K562 (cell line): ENCODE measurements at regions not wholly inside any gene's neighbourhood (a gene's known extent, or its start where the extent isn't known, plus 50 kb on each side); places are given as distances from the start of the nearest gene placed in this dataset.

ENCODE experiments used
- ATAC-seq: fragments of 200-7000 bp; cut with Tn5 transposase; 3 replicates; pipeline ENCODE4 v1.9.1; 2020; ENCODE audit warnings: moderate library complexity
- BruUV-seq: library from RNA; stranded (reverse); fragments of 400-500 nt; replicated peaks from 2 replicates; lab custom pipeline; 2021; lab: Mats Ljungman, UMichigan
- CTCF ChIA-PET: fragments of 300-600 bp; formaldehyde crosslinking; extraction: SDS; loops from one replicate; lab custom pipeline; 2021; ENCODE audit warnings: low intra/inter-chr PET ratio; lab: Yijun Ruan, JAX
- POLR2A ChIA-PET: fragments of 300-600, 350-650 bp; sonication (Branson Sonifier 250); formaldehyde crosslinking; extraction: SDS; loops from one replicate; lab custom pipeline; 2021; ENCODE audit warnings: antibody characterized with exemption, inconsistent platforms; lab: Yijun Ruan, JAX
- DNase-seq, 4 experiments: peaks; one replicate each; pipeline versions ENCODE4 v3.0.0 to v3.0.0-alpha.2; 2011 to 2018; ENCODE audit warnings: low spot score in 3 of 4, mixed read lengths in 3 of 4; ENCODE audit errors: extremely low read depth in 1 of 4
- FAIRE-seq: peaks from 2 replicates; lab custom pipeline; 2011; peaks lifted over from hg19 to GRCh38; lab: Jason Lieb, UNC
- H2AFZ ChIP-seq: 2 replicates; pipeline ENCODE4 v1.6.0; 2011; ENCODE audit warnings: low read depth, low read length, control low read depth, inconsistent platforms
- H3K27ac ChIP-seq: fragments of 200-600 bp; 3 replicates; pipeline ENCODE4 v1.8.0; 2011; ENCODE audit warnings: low read depth, mild to moderate bottlenecking, control low read depth, inconsistent platforms, low read length, moderate library complexity, mixed read lengths; ENCODE audit errors: extremely low read depth
- H3K27me3 ChIP-seq, 2 experiments: fragments of 300-600 bp in 1 of 2; 2 replicates in 1 of 2; 3 replicates in 1 of 2; pipeline versions ENCODE4 v1.6.0 to v1.8.0; 2011; ENCODE audit warnings: inconsistent platforms in 2 of 2, low read length in 2 of 2, mild to moderate bottlenecking in 1 of 2, mixed read lengths in 1 of 2, moderate library complexity in 1 of 2; ENCODE audit not compliant: control insufficient read depth in 2 of 2, insufficient read depth in 2 of 2
- H3K36me3 ChIP-seq: fragments of 300-600 bp; 3 replicates; pipeline ENCODE4 v1.8.0; 2011; ENCODE audit warnings: mild to moderate bottlenecking, low read length, inconsistent platforms; ENCODE audit not compliant: control insufficient read depth, insufficient read depth
- H3K4me1 ChIP-seq, 2 experiments: fragments of 200-600 bp in 1 of 2; replicated peaks in 1 of 2; 2 replicates in 1 of 2; 3 replicates in 1 of 2; pipeline versions ENCODE4 v1.5.1 to v1.8.0; 2011; ENCODE audit warnings: inconsistent platforms in 2 of 2, low read length in 2 of 2, mild to moderate bottlenecking in 1 of 2, mixed read lengths in 1 of 2, moderate library complexity in 1 of 2; ENCODE audit not compliant: control insufficient read depth in 2 of 2, insufficient read depth in 2 of 2
- H3K4me2 ChIP-seq: 2 replicates; pipeline ENCODE4 v1.6.1; 2011; ENCODE audit warnings: low read length, control low read depth, inconsistent platforms, mixed read lengths; ENCODE audit not compliant: insufficient read depth
- H3K4me3 ChIP-seq: fragments of 200-600 bp; sonication (generic), shearing (Covaris generic); 2 replicates; pipeline ENCODE4 v1.5.1; 2016; ENCODE audit warnings: control low read depth, inconsistent platforms
- H3K79me2 ChIP-seq: fragments of 200-600 bp; 3 replicates; pipeline ENCODE4 v1.8.0; 2011; ENCODE audit warnings: low read length, inconsistent platforms; ENCODE audit not compliant: control insufficient read depth, insufficient read depth
- H3K9ac ChIP-seq, 2 experiments: 2 replicates each; pipeline versions ENCODE4 v1.6.0 to v1.6.1; 2011; ENCODE audit warnings: low read depth in 2 of 2, low read length in 2 of 2, control low read depth in 1 of 2, inconsistent platforms in 1 of 2, mild to moderate bottlenecking in 1 of 2, mixed read lengths in 1 of 2; ENCODE audit not compliant: insufficient read depth in 1 of 2
- H3K9me1 ChIP-seq: one replicate; pipeline ENCODE4 v1.6.0; 2011; ENCODE audit warnings: inconsistent platforms, mild to moderate bottlenecking, low read length, moderate library complexity; ENCODE audit not compliant: control insufficient read depth, insufficient read depth
- H3K9me3 ChIP-seq: replicated peaks from 2 replicates; pipeline ENCODE4 v1.5.1; 2011; ENCODE audit warnings: low read depth, low read length, inconsistent platforms; ENCODE audit not compliant: control insufficient read depth, insufficient read depth
- H4K20me1 ChIP-seq: replicated peaks from 2 replicates; pipeline ENCODE4 v1.6.1; 2011; ENCODE audit warnings: low read length, inconsistent platforms, mixed read lengths; ENCODE audit not compliant: control insufficient read depth, insufficient read depth
- ATF3 ChIP-seq, 2 experiments: fragments of 450-650 bp in 1 of 2; sonication (generic) in 1 of 2; formaldehyde crosslinking in 1 of 2; IDR thresholded peaks in 1 of 2; conservative IDR thresholded peaks in 1 of 2; 2 replicates each; pipeline versions ENCODE4 v1.6.1 to v1.8.1; 2016 to 2023; ENCODE audit warnings: mild to moderate bottlenecking in 2 of 2, moderate library complexity in 2 of 2, inconsistent platforms in 1 of 2, missing genetic modification reagents in 1 of 2
- DDX20 ChIP-seq: fragments of 450-650 bp; IDR thresholded peaks from 2 replicates; pipeline ENCODE4 v1.6.1; 2016; ENCODE audit warnings: missing genetic modification characterization, low read depth, mild to moderate bottlenecking, missing compliant biosample characterization, moderate library complexity
- ETV5 ChIP-seq: sonication (generic); formaldehyde crosslinking; IDR thresholded peaks from 2 replicates; pipeline ENCODE4 v1.4.0; 2020; ENCODE audit warnings: low read depth, mild to moderate bottlenecking, missing genetic modification reagents
- KAT7 ChIP-seq: sonication (generic); formaldehyde crosslinking; IDR thresholded peaks from 2 replicates; pipeline ENCODE4 v1.8.0; 2022; ENCODE audit warnings: missing genetic modification reagents, mild to moderate bottlenecking, borderline replicate concordance
- PHF8 ChIP-seq: fragments of 200-600 bp; sonication (generic); IDR thresholded peaks from 2 replicates; pipeline ENCODE4 v1.6.1; 2012; ENCODE audit warnings: mixed run types, mild to moderate bottlenecking, inconsistent platforms, low read length, moderate library complexity, borderline replicate concordance
- SMAD4 ChIP-seq: fragments of 250-450 bp; sonication (Bioruptor Pico); conservative IDR thresholded peaks from 2 replicates; pipeline ENCODE4 v1.8.0; 2021; ENCODE audit warnings: inconsistent platforms, mild to moderate bottlenecking, moderate library complexity
- SRSF9 ChIP-seq: fragments of 200-400 bp; formaldehyde crosslinking; IDR thresholded peaks from 2 replicates; pipeline ENCODE4 v1.6.1; 2017; ENCODE audit warnings: low read depth, low read length, borderline replicate concordance
- TCF7 ChIP-seq: sonication (generic); IDR thresholded peaks from 2 replicates; pipeline ENCODE4 v1.6.1; 2016; ENCODE audit warnings: antibody characterized with exemption, borderline replicate concordance
- ZNF175 ChIP-seq: fragments of 200-800 bp; sonication (Bioruptor generic); IDR thresholded peaks from 2 replicates; pipeline ENCODE4 v1.6.1; 2016; ENCODE audit warnings: low read depth, mild to moderate bottlenecking, missing genetic modification characterization, missing compliant biosample characterization
- ZNF316 ChIP-seq: fragments of 450-650 bp; IDR thresholded peaks from 2 replicates; pipeline ENCODE4 v1.6.1; 2016
- ZNF551 ChIP-seq: fragments of 250-450 bp; sonication (Bioruptor Pico); IDR thresholded peaks from 2 replicates; pipeline ENCODE4 v1.5.0; 2021; ENCODE audit warnings: mild to moderate bottlenecking, moderate library complexity
- ZNF561 ChIP-seq: fragments of 450-650 bp; formaldehyde crosslinking; conservative IDR thresholded peaks from 2 replicates; pipeline ENCODE4 v1.4.0; 2020; ENCODE audit warnings: mild to moderate bottlenecking, moderate library complexity
- ZNF780A ChIP-seq: fragments of 250-450 bp; sonication (Bioruptor Pico); IDR thresholded peaks from 2 replicates; pipeline ENCODE4 v1.5.0; 2021; ENCODE audit warnings: mild to moderate bottlenecking
- WGBS: fragments of 100-300 bp; shearing (Covaris generic); methylation state at CpG from one replicate; pipeline ENCODE4 v1.1.6; 2016; ENCODE audit warnings: low coverage, mixed read lengths; ENCODE audit not compliant: insufficient coverage; ENCODE audit errors: missing lambda C conversion rate; 5-methylcytosine and 5-hydroxymethylcytosine counted together
- in situ Hi-C: fragments of 300-500 bp; cut with MboI; formaldehyde crosslinking; loops from 4 replicates; pipeline ENCODE4 v1.15.0; 2018; ENCODE audit warnings: inconsistent platforms, mixed read lengths
- intact Hi-C: fragments of 100-400 bp; cut with micrococcal nuclease; formaldehyde crosslinking; loops from 2 replicates; pipeline ENCODE4 v1.14.2; 2022

- peak; percentile 74 for ATAC-seq
- no TSS peak for BruUV-seq
- peak; percentile 99 for FAIRE-seq
- peak overlapping the region; percentile 25; the same call in 2 of the 3 replicates for H3K27ac ChIP-seq
- peak overlapping the region in 1 of 2 experiments; percentile 21; a peak in 2 of 4 replicates for H3K9ac ChIP-seq
- intact Hi-C loops (no loop called here), in situ Hi-C loops (loop anchor here (5.0 to 25.0 kb wide), 3 partner anchors 80 to 890 kb away; no protein-coding TSS in a partner anchor)
- no peaks in the 10 kb centered on the region for H4K20me1 ChIP-seq
- no peaks in the 10 kb centered on the region for H3K27me3 ChIP-seq
- POLR2A ChIA-PET, result interaction anchor here (0.6 kb wide), 1 partner anchor 179 kb away, joined by 3 read pairs; no protein-coding TSS in a partner anchor
- peak overlapping the region; percentile 58 for H3K4me2 ChIP-seq
- CTCF ChIA-PET, result interaction anchor here (0.7 kb wide), 2 partner anchors 850 to 1684 kb away, joined by 3 to 4 read pairs; no protein-coding TSS in a partner anchor
- 23% methylated on average over 11 of the region's 14 CpGs for WGBS
- no peaks in the 10 kb centered on the region for H3K9me3 ChIP-seq
- peaks cover 2% of the 10 kb centered on the region for H3K9me1 ChIP-seq
- H3K4me1 ChIP-seq, result peaks cover 10 to 32% of the 10 kb centered on the region in 2 experiments; a peak in 4 of 5 replicates
- H2AFZ ChIP-seq, result peak overlapping the region; percentile 88
- peak; percentile 79 to 86 (median 79) for DNase-seq
- no peaks in the 10 kb centered on the region; the same call in 2 of the 3 replicates for H3K79me2 ChIP-seq
- H3K36me3 ChIP-seq, result no peaks in the 10 kb centered on the region
- no peak overlapping the region for H3K4me3 ChIP-seq
- TF ChIP-seq TCF7, result no peak
- TF ChIP-seq ZNF551 (CRISPR knock-in tag), result no peak
- TF ChIP-seq ZNF175 (CRISPR knock-in tag), result 0 out of 2 replicates have a peak, but pooled peaks have one; percentile 23
- TF ChIP-seq ZNF561 (CRISPR knock-in tag), result no peak
- TF ChIP-seq KAT7 (CRISPR knock-in tag), result 0 out of 2 replicates have a peak, but pooled peaks have one; percentile 72
- no peak; the same call in 1 of the 2 replicates for TF ChIP-seq SMAD4 (CRISPR knock-in tag)
- no peak for TF ChIP-seq ATF3 (IDR thresholded peaks at IDR 0.05)
- TF ChIP-seq ATF3 (CRISPR knock-in tag; conservative IDR thresholded peaks at IDR 0.05), result 0 out of 2 replicates have a peak, but pooled peaks have one; percentile 37
- no peak for TF ChIP-seq DDX20 (tag)
- TF ChIP-seq ZNF316, result no peak
- TF ChIP-seq PHF8, result no peak
- TF ChIP-seq ZNF780A (CRISPR knock-in tag), result no peak
- TF ChIP-seq ETV5 (CRISPR knock-in tag), result no peak
- TF ChIP-seq SRSF9, result no peak
These were observed 181.7 kb downstream of the ANAPC1 start for GRCh38 chr2:111702119-111702803.
